GM21367 (cell line): ENCODE measurements at regions not wholly inside any gene's neighbourhood (a gene's known extent, or its start where the extent isn't known, plus 50 kb on each side); places are given as distances from the start of the nearest gene placed in this dataset.

Experiments
- ATAC-seq: cut with Tn5 transposase; IDR thresholded peaks from one replicate; pipeline ENCODE4 v1.9.1; 2021; ENCODE audit not compliant: unreplicated experiment

DNA sequence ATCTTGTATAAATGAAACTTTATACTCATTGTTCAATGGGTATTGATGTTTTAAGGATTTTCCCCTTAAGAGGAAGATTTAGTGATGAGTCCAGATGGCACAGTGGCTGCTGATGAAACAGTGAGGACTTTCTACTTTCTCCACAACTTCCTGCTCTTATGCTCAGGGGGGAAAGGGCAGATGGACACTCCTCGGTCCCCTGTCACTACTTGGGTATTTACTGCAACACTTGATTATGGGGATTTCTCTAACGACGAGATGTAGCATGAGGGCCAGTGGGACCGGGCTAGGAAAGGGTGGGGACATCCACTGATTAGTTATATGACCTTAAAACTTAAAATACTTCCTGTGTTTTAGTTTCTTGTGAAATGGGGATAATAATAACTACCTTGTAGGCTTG, 146.1 kb upstream of the HMHB1 start:
- ATAC-seq, result no peak

DNA sequence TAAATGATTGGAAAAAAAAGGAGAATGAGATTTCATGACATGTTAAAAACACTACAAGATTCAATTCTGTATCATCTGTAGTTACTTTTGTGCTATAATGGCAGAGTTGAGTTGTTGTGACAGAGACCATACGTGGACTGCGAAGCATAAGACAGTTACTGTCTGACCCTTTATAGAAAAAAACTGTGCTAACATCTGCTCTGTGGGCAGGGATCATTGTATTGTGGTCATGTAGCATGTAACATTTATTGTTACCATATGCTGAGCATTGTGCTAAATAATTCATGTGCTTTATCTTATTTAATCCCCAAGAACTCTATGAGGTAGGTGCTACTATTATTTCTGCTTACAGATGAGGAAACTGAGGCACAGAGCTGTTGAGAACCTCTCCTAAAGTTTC, 147.3 kb upstream of the HMHB1 start:
- no peak for ATAC-seq

- ATAC-seq, result no peak
These were observed 148.1 kb upstream of the HMHB1 start for GRCh38 chr5:143663872-143664271.

DNA sequence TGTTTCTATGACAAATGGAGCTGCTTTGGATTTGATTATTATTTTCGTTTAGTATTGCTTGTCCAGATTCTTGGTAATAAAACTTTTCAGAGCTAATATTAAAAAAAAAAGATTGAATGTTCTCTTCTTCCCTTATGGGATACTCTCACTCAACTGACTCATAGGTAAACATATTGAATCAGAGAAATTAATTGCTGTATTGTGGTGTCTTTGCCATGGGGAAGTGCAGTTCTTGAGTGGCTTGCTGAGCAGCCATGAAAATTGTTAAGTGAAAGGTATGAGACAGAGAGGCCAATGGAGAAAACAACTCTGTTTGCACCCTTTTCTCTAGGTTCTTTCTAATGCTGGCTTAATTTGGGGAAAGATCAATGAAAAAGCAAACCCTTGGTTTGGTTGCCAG, 149.9 kb upstream of the HMHB1 start:
- no peak for ATAC-seq

GRCh38 chr5:143660625-143661024, 151.3 kb upstream of the HMHB1 start:
- no peak for ATAC-seq

GRCh38 chr5:143659599-143660238, 152.2 kb upstream of the HMHB1 start:
- no peak for ATAC-seq

DNA sequence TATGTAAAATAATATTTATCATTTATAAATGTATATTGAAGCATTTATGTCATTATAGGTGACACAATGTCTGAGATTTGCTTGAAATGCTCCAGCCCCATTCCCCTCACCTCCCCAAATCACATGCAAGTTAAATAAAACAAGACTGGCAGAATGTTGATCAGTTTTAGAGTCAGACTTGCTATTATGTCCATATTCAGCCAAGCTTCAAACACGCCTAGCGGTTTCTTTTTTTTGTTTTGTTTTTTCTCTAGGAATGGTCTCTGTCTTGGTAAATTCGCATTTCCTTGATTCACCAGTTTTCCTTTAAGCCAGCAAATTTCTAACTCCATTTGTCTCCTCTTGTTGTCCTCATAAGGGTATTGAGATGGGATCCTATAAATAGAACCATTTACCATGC, 153.0 kb upstream of the HMHB1 start:
- ATAC-seq, result no peak

- ATAC-seq, result no peak
These were observed 154.2 kb upstream of the HMHB1 start for GRCh38 chr5:143657647-143658285.

DNA sequence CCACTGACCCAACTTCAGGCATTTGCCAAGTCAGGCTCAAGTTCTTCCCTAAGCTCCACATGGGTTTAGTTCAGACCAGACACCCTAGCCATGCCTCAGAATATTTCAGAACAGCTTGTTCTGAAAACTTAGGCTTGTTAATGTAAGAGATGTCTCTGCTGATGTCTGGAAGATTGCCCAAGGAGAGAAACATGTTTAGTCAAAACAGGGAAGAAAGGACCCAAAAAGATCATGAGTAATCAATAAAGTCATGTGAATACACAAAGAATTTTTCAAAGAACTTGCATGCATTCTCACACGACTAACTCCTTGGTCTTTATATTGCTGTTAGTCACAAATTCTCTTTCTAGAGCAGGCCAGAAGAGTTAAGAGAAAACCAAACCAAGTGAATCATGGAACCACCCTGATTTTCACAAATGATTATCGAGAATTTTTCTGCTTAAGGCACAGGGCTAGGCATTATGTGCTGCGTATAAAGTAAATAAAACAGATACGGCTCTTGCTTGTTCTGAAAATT, 158.1 kb upstream of the HMHB1 start:
- no peak for ATAC-seq

GRCh38 chr5:143653256-143653655, 158.7 kb upstream of the HMHB1 start:
- ATAC-seq, result no peak

DNA sequence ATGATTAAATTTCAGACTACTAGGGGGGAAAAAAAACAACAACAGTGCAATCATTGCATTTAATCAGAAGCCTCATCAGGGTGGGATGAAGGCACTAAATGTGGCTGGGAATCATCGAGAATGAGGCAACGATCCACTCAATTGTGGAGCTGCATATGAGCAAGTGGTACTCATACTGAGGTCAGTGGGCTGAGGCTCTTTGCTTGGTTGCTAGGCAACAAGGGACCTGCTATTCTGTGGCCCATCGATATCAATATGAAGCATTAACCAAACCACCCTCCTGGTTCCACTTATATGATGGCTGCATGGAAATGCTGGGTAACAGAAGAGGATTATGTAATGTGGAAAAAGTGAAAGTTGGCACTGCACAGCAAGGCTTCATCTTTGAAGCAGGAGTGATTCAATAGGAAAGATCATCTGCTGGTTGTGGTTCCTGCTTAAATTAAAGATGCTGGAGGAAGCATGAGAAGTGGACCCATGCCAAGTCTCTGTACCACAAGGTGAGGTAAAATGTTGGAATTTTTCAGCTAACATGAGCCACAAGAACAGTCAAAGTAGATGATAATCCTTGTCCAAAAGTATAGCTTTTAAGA, 159.8 kb upstream of the HMHB1 start:
- ATAC-seq, result no peak

- no peak for ATAC-seq
These were observed 161.9 kb upstream of the HMHB1 start for GRCh38 chr5:143649937-143650621.

DNA sequence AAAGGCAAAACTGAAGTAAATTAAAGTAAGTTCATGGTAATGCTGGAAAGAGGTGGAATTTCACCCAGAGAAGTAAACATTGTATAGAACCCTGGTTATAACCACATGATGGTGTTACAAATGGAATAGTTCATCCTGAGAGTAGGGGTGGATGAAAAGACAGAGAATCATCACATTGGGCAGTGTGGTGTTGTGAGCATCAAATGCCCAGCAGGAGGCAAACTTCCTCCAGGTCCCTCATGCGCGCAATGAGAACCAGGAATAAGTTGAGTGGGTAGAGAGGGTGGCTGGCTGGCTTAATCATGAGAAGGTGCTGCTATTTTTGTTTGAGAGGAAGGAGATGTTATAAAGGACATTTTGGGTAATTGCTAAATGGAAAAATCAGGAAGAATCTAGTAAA, 163.3 kb upstream of the HMHB1 start:
- ATAC-seq, result no peak

GRCh38 chr5:143646961-143647360, 165.0 kb upstream of the HMHB1 start:
- ATAC-seq, result no peak

- no peak for ATAC-seq
These were observed 166.6 kb upstream of the HMHB1 start for GRCh38 chr5:143645356-143645755.

DNA sequence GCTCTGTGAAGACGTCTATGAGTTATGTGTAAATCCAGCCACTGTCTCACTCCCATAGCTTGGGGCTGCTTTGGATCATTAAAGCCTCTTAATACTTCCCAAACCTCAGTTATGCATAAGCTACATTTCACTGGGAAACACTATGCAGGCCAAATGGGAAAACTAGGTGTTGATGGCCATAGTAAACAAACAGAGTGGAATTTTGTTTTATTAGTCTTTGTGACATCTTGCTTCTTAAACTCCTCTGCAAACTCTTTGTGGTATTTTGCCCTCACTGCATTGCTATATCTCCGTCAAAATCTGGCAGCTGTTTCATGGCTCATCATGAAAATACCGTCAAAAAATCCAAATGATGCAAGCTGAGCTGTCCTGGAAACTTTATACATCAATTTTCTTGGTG, 167.2 kb upstream of the HMHB1 start:
- no peak for ATAC-seq

- ATAC-seq, result no peak
These were observed 169.2 kb upstream of the HMHB1 start for GRCh38 chr5:143642791-143643190.

GRCh38 chr5:143641549-143642355, 170.2 kb upstream of the HMHB1 start:
- peak; percentile 83 for ATAC-seq

GRCh38 chr5:143638654-143639053, 173.3 kb upstream of the HMHB1 start:
- ATAC-seq, result no peak

- no peak for ATAC-seq
These were observed 174.9 kb upstream of the HMHB1 start for GRCh38 chr5:143636931-143637528.

GRCh38 chr5:143635888-143636287, 176.1 kb upstream of the HMHB1 start:
- ATAC-seq, result no peak
